Retina (tissue), 1 donor: ENCODE measurements at regions not wholly inside any gene's neighbourhood (a gene's known extent, or its start where the extent isn't known, plus 50 kb on each side); places are given as distances from the start of the nearest gene placed in this dataset.

Experiments
- DNase-seq: peaks from one replicate; pipeline ENCODE4 v3.0.0-alpha.2; 2016

DNA sequence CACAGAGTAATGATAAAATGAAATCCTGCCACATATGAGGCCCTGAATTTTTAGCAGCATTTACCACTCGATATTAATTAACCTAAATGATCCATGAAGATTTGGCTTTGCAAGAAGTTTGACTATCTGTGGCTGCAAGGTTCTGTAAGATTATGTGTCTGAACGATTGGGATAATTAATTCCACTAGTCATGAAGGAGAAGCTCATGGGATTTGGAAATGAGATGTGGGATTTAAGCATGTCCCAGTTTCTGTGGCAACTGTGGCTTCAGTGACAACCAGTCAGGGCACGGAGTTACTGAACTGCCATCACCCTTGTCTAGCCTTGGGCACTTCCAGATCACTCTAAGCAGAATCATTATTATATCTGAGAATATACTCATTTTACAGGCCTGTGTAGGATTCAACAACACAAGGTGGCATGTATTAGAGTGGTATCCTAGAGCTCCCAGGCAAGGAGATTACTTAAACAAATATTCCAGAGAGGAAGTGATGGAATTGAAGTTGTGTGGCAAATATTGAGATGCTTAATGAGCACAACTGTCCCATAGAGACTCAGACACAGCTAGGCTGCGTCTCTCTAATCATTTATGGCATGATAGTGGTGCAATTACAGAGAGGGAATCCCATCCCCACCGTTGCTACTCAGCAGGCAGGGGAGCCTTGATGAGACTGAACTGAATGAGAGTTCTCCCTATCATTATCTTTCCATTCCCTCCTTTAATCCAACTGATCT is 205.0 kb upstream of the KRR1 start:
- DNase-seq = peak; percentile 64

- DNase-seq = no peak
Measured at GRCh38 chr12:75715682-75716081, 204.3 kb upstream of the KRR1 start.

DNA sequence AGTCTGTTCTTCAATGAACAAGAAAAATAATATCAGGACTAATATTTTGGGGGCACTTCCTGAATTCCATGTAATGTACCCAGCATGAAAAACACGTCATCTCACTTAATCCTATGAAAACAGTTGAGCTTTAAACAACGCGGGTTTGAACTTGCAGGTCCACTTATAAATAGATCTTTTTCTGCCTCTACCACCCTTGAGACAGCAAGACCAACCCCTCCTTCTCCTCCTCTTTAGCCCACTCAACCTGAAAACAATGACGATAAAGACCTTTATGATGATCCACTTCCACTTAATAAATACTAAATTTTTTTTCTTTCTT is 203.9 kb upstream of the KRR1 start:
- no peak for DNase-seq

GRCh38 chr12:75714462-75715322 is 203.3 kb upstream of the KRR1 start:
- no peak for DNase-seq

DNA sequence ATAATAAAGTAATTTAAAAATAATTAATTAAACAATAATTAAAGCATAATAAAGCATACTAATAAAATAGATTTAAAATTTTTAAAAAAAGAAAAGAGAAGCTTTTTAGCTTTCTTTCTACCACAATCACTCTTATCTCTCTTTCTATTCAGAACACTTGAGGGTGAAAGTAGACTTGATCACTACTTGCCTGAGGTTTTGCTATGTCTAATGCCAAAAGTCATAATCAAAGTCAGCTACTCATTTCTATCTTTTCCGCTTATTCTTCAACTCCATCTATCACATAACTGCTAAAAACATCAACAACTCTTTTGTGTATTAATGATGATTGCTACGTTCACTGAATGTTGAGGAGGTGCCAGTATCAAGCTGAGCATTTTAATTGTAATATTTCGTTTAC is 202.0 kb upstream of the KRR1 start:
- DNase-seq = no peak

- DNase-seq = no peak
Measured at GRCh38 chr12:75712223-75712622, 200.8 kb upstream of the KRR1 start.

- no peak for DNase-seq
Measured at GRCh38 chr12:75711271-75711670, 199.9 kb upstream of the KRR1 start.

- DNase-seq = no peak
Measured at GRCh38 chr12:75710361-75711069, 199.1 kb upstream of the KRR1 start.

DNA sequence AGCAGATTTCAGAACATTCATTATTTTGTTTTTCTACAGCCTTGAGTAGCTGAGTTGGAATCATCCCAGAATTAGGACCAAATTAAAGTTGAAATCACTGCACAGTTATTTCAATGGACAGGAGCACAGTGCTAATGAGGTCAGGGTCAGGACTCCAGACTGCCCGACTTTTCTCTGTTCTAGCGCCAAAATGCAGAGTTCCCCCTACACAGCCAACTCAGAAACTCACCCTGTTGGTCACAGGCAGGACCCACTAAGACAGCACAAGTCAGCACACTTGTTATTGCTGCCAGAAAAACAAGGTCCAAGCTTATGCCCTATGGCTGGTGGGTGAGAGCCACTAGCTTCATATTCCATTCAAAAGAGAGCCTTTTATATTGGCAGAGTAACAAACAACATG is 198.1 kb upstream of the KRR1 start:
- peak; percentile 39 for DNase-seq

DNA sequence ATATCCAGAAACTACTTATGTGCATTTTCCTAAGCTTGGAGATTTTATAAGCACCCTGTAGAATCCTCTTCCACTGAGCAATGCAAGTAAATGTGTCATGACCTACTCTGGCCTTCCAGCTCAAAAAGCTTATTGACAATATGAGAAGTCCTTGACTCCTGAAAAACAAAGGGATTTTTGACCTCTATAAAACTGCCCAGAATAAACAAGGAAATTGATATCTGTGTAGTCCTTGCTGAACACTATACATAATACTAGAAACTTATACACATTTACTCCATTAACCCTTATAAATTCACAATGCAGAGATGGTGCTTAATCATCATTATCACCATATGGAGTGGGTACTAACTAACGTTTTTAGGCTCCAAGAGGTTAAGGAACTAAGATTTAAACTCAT is 197.4 kb upstream of the KRR1 start:
- DNase-seq = no peak

GRCh38 chr12:75707983-75708382 is 196.6 kb upstream of the KRR1 start:
- DNase-seq = no peak

DNA sequence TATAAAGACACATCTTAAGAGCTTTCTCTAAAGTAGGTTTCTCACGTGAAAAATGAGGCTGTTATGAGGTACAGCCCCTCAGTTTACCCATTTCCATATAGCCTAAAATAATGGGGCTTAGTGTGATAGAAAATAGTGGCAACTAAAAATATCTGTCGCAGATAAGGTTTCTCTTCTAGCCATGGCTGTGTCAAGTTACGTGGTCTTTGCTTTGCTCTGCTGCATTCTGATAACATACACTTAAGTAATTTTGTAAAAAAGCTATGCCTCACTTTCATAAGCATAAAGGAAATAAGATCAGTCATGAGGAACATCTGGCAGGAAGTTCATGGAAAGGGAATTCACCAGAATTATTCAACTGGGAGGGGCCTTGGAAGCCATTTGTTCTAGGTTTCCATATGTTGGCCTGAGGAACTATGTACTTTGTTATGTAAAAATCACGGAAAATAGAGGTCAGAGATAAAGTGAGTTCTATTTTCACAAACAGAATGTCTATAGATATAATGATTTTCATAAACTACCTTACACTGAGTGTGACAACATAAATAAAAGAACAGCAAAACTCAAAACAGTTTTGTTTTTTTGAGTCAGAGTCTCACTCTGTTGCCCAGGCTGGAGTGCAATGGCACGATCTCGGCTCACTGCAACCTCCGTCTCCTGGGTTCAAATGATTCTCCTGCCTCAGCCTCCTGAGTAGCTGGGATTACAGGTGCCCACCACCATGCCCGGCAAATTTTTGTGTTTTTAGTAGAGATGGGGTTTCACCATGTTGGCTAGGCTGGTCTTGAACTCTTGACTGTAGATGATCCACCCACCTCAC is 195.6 kb upstream of the KRR1 start:
- DNase-seq = no peak

- DNase-seq = peak; percentile 29
Measured at GRCh38 chr12:75705749-75706711, 194.6 kb upstream of the KRR1 start.

DNA sequence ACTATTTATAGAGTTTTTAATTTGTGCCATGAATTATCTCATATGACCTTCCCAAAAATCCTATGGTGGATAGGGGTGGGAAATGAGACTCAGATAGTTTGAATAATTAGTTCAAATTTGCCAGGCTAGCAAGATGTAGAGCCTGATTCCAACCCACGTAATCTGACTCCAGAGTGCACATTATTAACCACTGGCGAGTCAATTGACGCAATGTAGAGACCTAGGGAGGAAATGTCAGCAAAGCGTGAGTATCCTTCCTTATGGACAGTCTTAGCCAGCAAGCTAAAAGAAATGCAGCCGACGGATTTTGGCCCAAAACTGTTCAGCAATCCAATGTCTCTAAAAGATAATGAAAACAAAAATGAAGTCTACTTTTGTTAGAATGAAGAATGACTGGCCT is 193.3 kb upstream of the KRR1 start:
- DNase-seq = no peak

DNA sequence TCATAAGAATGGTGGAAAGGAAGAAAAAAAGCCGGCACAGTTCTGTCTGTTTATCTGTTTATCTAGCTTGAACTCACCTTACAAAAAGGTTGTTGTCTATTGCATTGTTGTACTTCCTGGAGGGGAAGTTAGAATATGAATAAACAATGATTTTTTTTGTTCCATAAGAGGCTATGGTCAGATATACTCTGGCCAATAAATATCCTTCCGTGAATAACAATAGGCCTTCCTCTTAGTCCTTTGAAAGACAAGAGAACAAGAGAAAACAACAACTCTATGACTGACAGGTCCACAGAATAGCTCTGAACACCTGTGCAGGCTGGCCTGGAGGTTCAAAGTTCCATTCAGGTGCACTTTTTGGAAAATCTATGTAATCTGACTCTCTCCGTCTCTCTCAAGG is 192.8 kb upstream of the KRR1 start:
- DNase-seq = no peak

DNA sequence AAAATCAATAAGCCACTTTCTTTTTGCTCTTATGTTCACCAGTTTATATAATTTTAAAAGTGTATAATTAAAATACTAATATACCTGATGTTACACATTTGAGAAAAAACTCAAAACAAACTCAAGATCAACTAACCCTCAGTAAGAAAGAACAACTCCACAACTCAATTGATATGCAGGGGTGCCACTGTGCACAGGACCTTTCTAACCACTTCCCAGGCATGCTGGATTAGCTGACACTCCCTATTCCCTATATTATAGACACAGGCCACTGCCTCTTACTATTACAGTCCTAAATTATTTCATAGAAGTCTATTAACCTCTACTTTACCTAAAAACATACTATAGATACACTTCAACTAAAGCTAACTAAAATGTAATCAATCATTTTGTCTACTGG is 191.7 kb upstream of the KRR1 start:
- no peak for DNase-seq

- DNase-seq = no peak
Measured at GRCh38 chr12:75702477-75703093, 191.2 kb upstream of the KRR1 start.

- no peak for DNase-seq
Measured at GRCh38 chr12:75701859-75702258, 190.4 kb upstream of the KRR1 start.

GRCh38 chr12:75699728-75700496 is 188.5 kb upstream of the KRR1 start:
- no peak for DNase-seq

- no peak for DNase-seq
Measured at GRCh38 chr12:75699251-75699650, 187.8 kb upstream of the KRR1 start.
